Fibroblast of upper back skin (primary cell): ENCODE measurements at regions not wholly inside any gene's neighbourhood (a gene's known extent, or its start where the extent isn't known, plus 50 kb on each side); places are given as distances from the start of the nearest gene placed in this dataset.

ENCODE experiments used
- DNase-seq: peaks from one replicate; pipeline ENCODE4 v3.0.0-alpha.2; 2013

GRCh38 chr17:412211-413015, 59.8 kb upstream of the RPH3AL start:
- DNase-seq: peak; percentile 69

DNA sequence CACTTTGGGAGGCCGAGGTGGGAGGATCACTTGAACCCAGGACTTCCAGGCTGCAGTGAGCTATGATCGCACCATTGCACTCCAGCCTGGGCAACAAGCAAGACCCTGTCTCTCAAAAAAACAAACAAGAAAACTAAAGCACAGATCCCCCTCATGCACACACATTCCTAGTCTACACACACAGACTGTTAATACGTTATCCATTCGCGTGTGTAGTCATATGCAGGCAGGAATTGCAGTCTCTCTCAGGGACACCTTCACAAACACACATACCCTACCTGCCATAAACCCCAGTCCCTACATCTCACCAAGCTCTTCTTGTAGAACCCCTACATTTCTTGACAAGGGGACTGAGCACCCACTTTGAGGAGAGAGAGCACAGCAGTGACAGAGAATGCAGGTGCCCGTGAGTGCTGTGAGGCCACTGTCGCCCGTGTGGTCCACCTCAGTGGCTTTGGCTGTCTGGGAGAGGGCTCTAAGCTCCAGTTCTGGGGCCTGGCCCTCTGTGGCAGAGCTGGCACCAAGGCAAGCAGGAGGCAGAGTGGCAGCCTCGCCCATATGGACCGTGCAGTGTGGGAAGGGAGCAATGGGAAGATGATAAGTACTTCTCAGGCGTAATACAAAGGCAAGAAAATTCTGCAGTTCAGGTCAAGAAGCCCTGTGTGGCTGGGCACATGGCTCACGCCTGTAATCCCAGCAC, 59.0 kb upstream of the RPH3AL start:
- no peak for DNase-seq

- peak; percentile 27 for DNase-seq
These were observed 58.2 kb upstream of the RPH3AL start for GRCh38 chr17:410543-411401.

DNA sequence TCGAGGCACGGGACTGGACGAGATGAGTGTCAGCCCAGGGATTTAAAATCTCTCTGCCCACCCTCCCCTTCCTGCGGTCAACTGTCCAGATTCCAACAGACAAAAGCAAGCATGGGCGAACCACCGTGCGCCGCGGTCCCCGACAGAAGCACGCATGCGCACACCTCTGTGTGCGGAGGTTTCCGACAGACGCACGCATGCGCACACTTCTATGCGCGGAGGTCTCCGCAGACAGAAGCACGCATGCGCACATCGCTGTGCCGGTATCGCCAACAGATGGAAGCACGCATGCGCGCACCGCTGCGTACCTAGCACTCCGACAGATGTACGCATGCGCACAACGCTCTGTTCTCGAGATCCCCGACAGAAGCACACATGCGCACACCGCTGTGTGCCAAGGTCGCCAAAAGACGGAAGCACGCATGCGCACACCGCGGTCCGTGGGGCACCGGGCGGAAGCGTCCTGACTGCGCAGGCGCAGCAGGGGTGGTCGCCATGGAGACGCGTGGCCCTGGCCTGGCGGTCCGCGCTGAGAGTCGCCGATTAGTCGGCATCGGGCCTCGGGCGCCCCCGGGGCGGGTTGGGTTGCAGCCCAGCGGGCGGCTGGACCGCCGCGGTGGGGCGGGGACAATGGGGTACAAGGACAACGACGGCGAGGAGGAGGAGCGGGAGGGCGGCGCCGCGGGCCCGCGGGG, 57.4 kb upstream of the RPH3AL start:
- peak; percentile 99 for DNase-seq

- DNase-seq: no peak
These were observed 56.8 kb upstream of the RPH3AL start for GRCh38 chr17:409308-409847.

GRCh38 chr17:404703-405102, 52.1 kb upstream of the RPH3AL start:
- DNase-seq: no peak
